ENCODE measurements at regions not wholly inside any gene's neighbourhood (a gene's known extent, or its start where the extent isn't known, plus 50 kb on each side); places are given as distances from the start of the nearest gene placed in this dataset.

DNA sequence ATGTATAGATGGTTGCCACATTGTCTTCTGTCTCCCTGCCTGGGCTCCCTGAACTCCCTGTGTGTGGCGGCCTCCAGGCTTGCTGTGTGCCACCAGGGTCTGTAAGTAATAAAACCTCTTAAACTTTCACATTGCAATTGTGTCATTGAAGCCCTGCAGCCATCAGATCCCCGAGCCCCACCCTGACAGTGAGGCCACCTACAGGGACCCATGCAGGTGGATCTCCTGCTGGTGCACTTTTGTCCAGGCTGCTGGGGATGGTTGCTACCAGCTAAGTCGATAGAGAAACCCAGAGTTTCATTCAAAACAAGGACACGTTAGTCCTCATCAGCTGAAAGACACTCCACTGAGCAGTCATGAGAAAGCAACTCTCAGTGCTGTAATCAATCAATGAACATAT is 133.6 kb upstream of the PRICKLE2 start:
- ATAC-seq (ENCODE audit: low read depth) (no peak), DNase-seq (ENCODE audit: low spot score) (no peak)
- H3K27ac ChIP-seq (ENCODE audit: poor library complexity, severe bottlenecking), result no peak overlapping the region
- TF ChIP-seq, protein P1, sequence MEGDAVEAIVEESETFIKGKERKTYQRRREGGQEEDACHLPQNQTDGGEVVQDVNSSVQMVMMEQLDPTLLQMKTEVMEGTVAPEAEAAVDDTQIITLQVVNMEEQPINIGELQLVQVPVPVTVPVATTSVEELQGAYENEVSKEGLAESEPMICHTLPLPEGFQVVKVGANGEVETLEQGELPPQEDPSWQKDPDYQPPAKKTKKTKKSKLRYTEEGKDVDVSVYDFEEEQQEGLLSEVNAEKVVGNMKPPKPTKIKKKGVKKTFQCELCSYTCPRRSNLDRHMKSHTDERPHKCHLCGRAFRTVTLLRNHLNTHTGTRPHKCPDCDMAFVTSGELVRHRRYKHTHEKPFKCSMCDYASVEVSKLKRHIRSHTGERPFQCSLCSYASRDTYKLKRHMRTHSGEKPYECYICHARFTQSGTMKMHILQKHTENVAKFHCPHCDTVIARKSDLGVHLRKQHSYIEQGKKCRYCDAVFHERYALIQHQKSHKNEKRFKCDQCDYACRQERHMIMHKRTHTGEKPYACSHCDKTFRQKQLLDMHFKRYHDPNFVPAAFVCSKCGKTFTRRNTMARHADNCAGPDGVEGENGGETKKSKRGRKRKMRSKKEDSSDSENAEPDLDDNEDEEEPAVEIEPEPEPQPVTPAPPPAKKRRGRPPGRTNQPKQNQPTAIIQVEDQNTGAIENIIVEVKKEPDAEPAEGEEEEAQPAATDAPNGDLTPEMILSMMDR (IDR thresholded peaks at IDR 0.05; ENCODE audit: poor library complexity, severe bottlenecking), result no peak
- no peak overlapping the region for H3K4me3 ChIP-seq (ENCODE audit: severe bottlenecking)
- peaks cover 23% of the 10 kb centered on the region for H3K4me1 ChIP-seq (ENCODE audit: insufficient read depth, poor library complexity, severe bottlenecking)
- H3K27me3 ChIP-seq (ENCODE audit: insufficient read depth, poor library complexity, severe bottlenecking), result no peaks in the 10 kb centered on the region
- no peaks in the 10 kb centered on the region for H3K36me3 ChIP-seq (ENCODE audit: low read depth)
- no peaks in the 10 kb centered on the region for H3K9me3 ChIP-seq (ENCODE audit: severe bottlenecking)

DNA sequence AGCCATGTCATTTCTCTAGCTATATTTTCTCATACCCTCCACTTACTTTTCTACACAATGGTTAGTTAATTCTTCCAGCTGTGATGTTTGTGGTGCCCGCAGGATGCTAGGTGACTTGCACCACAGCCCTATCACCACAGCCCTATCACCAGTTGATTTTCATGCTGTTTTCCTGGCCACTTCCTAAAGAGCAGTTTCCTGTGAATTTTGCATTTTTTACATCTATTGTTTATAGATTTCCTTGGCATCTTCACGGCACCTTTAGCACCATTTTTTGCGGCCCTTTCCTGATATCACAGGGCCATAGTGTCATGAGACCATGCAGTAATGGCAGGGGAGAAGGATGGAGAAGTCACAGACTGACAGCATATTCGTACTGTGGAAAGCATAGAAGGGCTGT is 132.9 kb upstream of the PRICKLE2 start:
- no peaks in the 10 kb centered on the region for H3K27me3 ChIP-seq (ENCODE audit: insufficient read depth, poor library complexity, severe bottlenecking)
- TF ChIP-seq, protein P1 (IDR thresholded peaks at IDR 0.05; ENCODE audit: poor library complexity, severe bottlenecking), result no peak
- H3K4me3 ChIP-seq (ENCODE audit: severe bottlenecking), result no peak overlapping the region
- DNase-seq (ENCODE audit: low spot score), result no peak
- no peak for ATAC-seq (ENCODE audit: low read depth)
- H3K9me3 ChIP-seq (ENCODE audit: severe bottlenecking), result no peaks in the 10 kb centered on the region
- no peaks in the 10 kb centered on the region for H3K36me3 ChIP-seq (ENCODE audit: low read depth)
- peaks cover 29% of the 10 kb centered on the region for H3K4me1 ChIP-seq (ENCODE audit: insufficient read depth, poor library complexity, severe bottlenecking)
- no peak overlapping the region for H3K27ac ChIP-seq (ENCODE audit: poor library complexity, severe bottlenecking)

DNA sequence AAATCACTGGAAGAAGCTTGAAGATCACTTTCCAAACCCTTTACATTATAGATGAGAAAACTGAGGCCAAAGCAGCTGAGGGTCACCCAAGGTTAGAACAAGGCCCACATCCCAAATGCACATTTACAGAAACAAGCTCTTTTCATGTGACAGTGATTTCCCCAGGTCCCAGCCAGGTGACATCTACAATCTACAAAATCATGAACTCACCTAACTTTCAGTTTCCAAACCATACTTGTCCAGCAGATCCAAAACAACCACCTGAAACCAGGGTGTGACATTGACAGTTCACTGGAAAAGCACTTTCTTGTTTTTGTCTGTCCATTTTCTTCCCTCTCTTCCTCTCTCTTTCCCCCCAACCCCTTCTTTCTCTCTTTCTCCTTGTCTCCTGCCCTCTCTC is 132.2 kb upstream of the PRICKLE2 start:
- H3K36me3 ChIP-seq (ENCODE audit: low read depth), result no peaks in the 10 kb centered on the region
- H3K27ac ChIP-seq (ENCODE audit: poor library complexity, severe bottlenecking), result no peak overlapping the region
- ATAC-seq (ENCODE audit: low read depth), result no peak
- DNase-seq (ENCODE audit: low spot score), result no peak
- TF ChIP-seq, protein P1 (IDR thresholded peaks at IDR 0.05; ENCODE audit: poor library complexity, severe bottlenecking), result no peak
- no peak overlapping the region for H3K4me3 ChIP-seq (ENCODE audit: severe bottlenecking)
- peaks cover 36% of the 10 kb centered on the region for H3K4me1 ChIP-seq (ENCODE audit: insufficient read depth, poor library complexity, severe bottlenecking)
- H3K9me3 ChIP-seq (ENCODE audit: severe bottlenecking), result no peaks in the 10 kb centered on the region
- no peaks in the 10 kb centered on the region for H3K27me3 ChIP-seq (ENCODE audit: insufficient read depth, poor library complexity, severe bottlenecking)

DNA sequence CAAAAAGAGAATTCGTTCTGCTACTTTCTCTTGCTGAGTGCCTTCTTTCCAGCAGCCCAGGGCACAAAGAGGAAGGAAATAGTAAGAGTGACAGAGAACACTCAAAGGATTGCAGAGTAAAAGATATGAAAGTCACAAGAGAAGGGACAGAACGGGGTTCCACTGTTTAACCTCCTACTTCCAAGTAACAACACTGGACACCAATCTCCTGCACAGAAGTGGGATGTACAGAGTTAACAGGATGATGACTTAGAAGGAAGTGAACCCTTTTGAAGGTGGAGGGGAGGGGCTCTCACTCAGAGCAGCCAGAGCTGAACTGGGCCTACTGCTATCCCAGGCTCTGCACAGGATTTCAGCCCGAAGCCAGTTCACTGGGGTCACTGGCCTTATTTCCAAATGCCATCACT is 130.1 kb upstream of the PRICKLE2 start:
- Histone ChIP-seq H3K4me3 (ENCODE audit: severe bottlenecking) (no peak overlapping the region), H3K27ac (ENCODE audit: poor library complexity, severe bottlenecking) (peak overlapping the region; percentile 76), H3K4me1 (ENCODE audit: insufficient read depth, poor library complexity, severe bottlenecking) (peaks cover 46% of the 10 kb centered on the region), H3K9me3 (ENCODE audit: severe bottlenecking) (no peaks in the 10 kb centered on the region), H3K27me3 (ENCODE audit: insufficient read depth, poor library complexity, severe bottlenecking) (no peaks in the 10 kb centered on the region), H3K36me3 (ENCODE audit: low read depth) (no peaks in the 10 kb centered on the region)
- DNase-seq (ENCODE audit: low spot score) (no peak), ATAC-seq (ENCODE audit: low read depth) (peak; percentile 71)
- TF ChIP-seq, protein P1 (IDR thresholded peaks at IDR 0.05; ENCODE audit: poor library complexity, severe bottlenecking), result no peak

GRCh38 chr3:64354956-64355355 is 129.7 kb upstream of the PRICKLE2 start:
- TF ChIP-seq, protein P1 (IDR thresholded peaks at IDR 0.05; ENCODE audit: poor library complexity, severe bottlenecking), result no peak
- ATAC-seq (ENCODE audit: low read depth) (no peak), DNase-seq (ENCODE audit: low spot score) (no peak)
- peaks cover 46% of the 10 kb centered on the region for H3K4me1 ChIP-seq (ENCODE audit: insufficient read depth, poor library complexity, severe bottlenecking)
- no peaks in the 10 kb centered on the region for H3K27me3 ChIP-seq (ENCODE audit: insufficient read depth, poor library complexity, severe bottlenecking)
- H3K4me3 ChIP-seq (ENCODE audit: severe bottlenecking), result no peak overlapping the region
- no peaks in the 10 kb centered on the region for H3K36me3 ChIP-seq (ENCODE audit: low read depth)
- H3K9me3 ChIP-seq (ENCODE audit: severe bottlenecking), result no peaks in the 10 kb centered on the region
- peak overlapping the region; percentile 76 for H3K27ac ChIP-seq (ENCODE audit: poor library complexity, severe bottlenecking)
